IMR-90 (cell line): ENCODE measurements at regions not wholly inside any gene's neighbourhood (a gene's known extent, or its start where the extent isn't known, plus 50 kb on each side); places are given as distances from the start of the nearest gene placed in this dataset.

Experiments
- ATAC-seq: fragments of 200-7000 bp; cut with Tn5 transposase; 2 replicates; pipeline ENCODE4 v1.9.1; 2020; ENCODE audit warnings: low read depth, mild to moderate bottlenecking, moderate library complexity
- BruUV-seq: library from RNA; stranded (reverse); fragments of 400-500 nt; replicated peaks from 2 replicates; lab custom pipeline; 2021; lab: Mats Ljungman, UMichigan
- CTCF ChIA-PET: fragments of 300-600 bp; formaldehyde crosslinking; extraction: SDS; loops from one replicate; lab custom pipeline; 2021; ENCODE audit warnings: antibody characterized with exemption; lab: Yijun Ruan, JAX
- POLR2A ChIA-PET: fragments of 300-600 bp; sonication (Branson Sonifier 250); formaldehyde crosslinking; loops from one replicate; lab custom pipeline; 2022; ENCODE audit warnings: antibody characterized with exemption; ENCODE audit not compliant: unreplicated experiment; lab: Charles Lee
- DNase-seq: peaks from one replicate; pipeline ENCODE4 v3.0.0; 2013
- H2AFZ ChIP-seq: replicated peaks from 2 replicates; pipeline ENCODE3; 2013; ENCODE audit warnings: low read length, mild to moderate bottlenecking; ENCODE audit not compliant: poor library complexity
- H2AK5ac ChIP-seq: 2 replicates; pipeline ENCODE4 v1.6.1; 2013; ENCODE audit warnings: low read depth, low read length, inconsistent platforms
- H2AK9ac ChIP-seq: replicated peaks from 2 replicates; pipeline ENCODE3; 2013; ENCODE audit warnings: mild to moderate bottlenecking, low read depth, low read length, moderate library complexity; ENCODE audit not compliant: poor library complexity
- H2BK120ac ChIP-seq: 2 replicates; pipeline ENCODE4 v1.6.1; 2013; ENCODE audit warnings: low read depth, low read length, inconsistent platforms
- H2BK15ac ChIP-seq: 3 replicates; pipeline ENCODE4 v1.6.1; 2013; ENCODE audit warnings: low read depth, low read length, inconsistent platforms
- H2BK20ac ChIP-seq: 2 replicates; pipeline ENCODE4 v1.6.1; 2013; ENCODE audit warnings: low read depth, mild to moderate bottlenecking, inconsistent platforms, low read length, moderate library complexity
- H2BK5ac ChIP-seq: 2 replicates; pipeline ENCODE4 v1.6.1; 2013; ENCODE audit warnings: mild to moderate bottlenecking, low read depth, low read length, inconsistent platforms; ENCODE audit not compliant: poor library complexity, severe bottlenecking
- H3K14ac ChIP-seq: replicated peaks from 2 replicates; pipeline ENCODE4 v1.6.1; 2013; ENCODE audit warnings: low read depth, low read length, inconsistent platforms
- H3K18ac ChIP-seq: 2 replicates; pipeline ENCODE4 v1.6.1; 2013; ENCODE audit warnings: low read depth, low read length, control low read depth
- H3K23ac ChIP-seq: 2 replicates; pipeline ENCODE4 v1.6.1; 2013; ENCODE audit warnings: low read depth, low read length, inconsistent platforms
- H3K27ac ChIP-seq: 2 replicates; pipeline ENCODE4 v1.5.1; 2013; ENCODE audit warnings: mild to moderate bottlenecking, control low read depth, low read length; ENCODE audit not compliant: insufficient read depth
- H3K27me3 ChIP-seq: 2 replicates; pipeline ENCODE4 v1.6.1; 2013; ENCODE audit warnings: low read length; ENCODE audit not compliant: control insufficient read depth, insufficient read depth
- H3K36me3 ChIP-seq: 2 replicates; pipeline ENCODE4 v1.6.1; 2013; ENCODE audit warnings: low read length, mixed read lengths; ENCODE audit not compliant: control insufficient read depth, insufficient read depth
- H3K4ac ChIP-seq: 2 replicates; pipeline ENCODE4 v1.6.1; 2013; ENCODE audit warnings: low read depth, low read length, inconsistent platforms
- H3K4me1 ChIP-seq: 2 replicates; pipeline ENCODE4 v1.6.1; 2013; ENCODE audit warnings: low read length, mixed read lengths; ENCODE audit not compliant: control insufficient read depth, insufficient read depth
- H3K4me2 ChIP-seq: 2 replicates; pipeline ENCODE4 v1.6.1; 2013; ENCODE audit warnings: low read depth, mild to moderate bottlenecking, control low read depth, low read length, moderate library complexity
- H3K4me3 ChIP-seq: 2 replicates; pipeline ENCODE4 v1.5.1; 2013; ENCODE audit warnings: low read depth, mild to moderate bottlenecking, control low read depth, low read length, moderate library complexity; ENCODE audit not compliant: insufficient read depth
- H3K56ac ChIP-seq: 2 replicates; pipeline ENCODE4 v1.6.1; 2013; ENCODE audit warnings: low read length, inconsistent platforms; ENCODE audit not compliant: insufficient read depth; ENCODE audit errors: extremely low read depth
- H3K79me1 ChIP-seq, 2 experiments: 2 replicates each; pipeline ENCODE4 v1.6.1; 2013; ENCODE audit warnings: low read length in 2 of 2, inconsistent platforms in 1 of 2, low read depth in 1 of 2
- H3K9ac ChIP-seq: 2 replicates; pipeline ENCODE4 v1.6.1; 2013; ENCODE audit warnings: low read depth, low read length, control low read depth
- H3K9me1 ChIP-seq: 2 replicates; pipeline ENCODE4 v1.6.1; 2013; ENCODE audit warnings: low read length, inconsistent platforms; ENCODE audit not compliant: insufficient read depth
- H3K9me3 ChIP-seq: 2 replicates; pipeline ENCODE4 v1.6.1; 2013; ENCODE audit warnings: low read length; ENCODE audit not compliant: control insufficient read depth, insufficient read depth
- H4K20me1 ChIP-seq: 2 replicates; pipeline ENCODE4 v1.6.1; 2013; ENCODE audit warnings: low read length, inconsistent platforms; ENCODE audit not compliant: insufficient read depth
- H4K5ac ChIP-seq: 2 replicates; pipeline ENCODE4 v1.6.1; 2013; ENCODE audit warnings: mild to moderate bottlenecking, low read depth, low read length, control low read depth
- H4K8ac ChIP-seq, 2 experiments: 2 replicates each; pipeline ENCODE4 v1.6.1; 2013; ENCODE audit warnings: low read depth in 2 of 2, low read length in 2 of 2, control low read depth in 1 of 2, inconsistent platforms in 1 of 2
- H4K91ac ChIP-seq: 2 replicates; pipeline ENCODE4 v1.6.1; 2013; ENCODE audit warnings: low read depth, low read length, inconsistent platforms; ENCODE audit not compliant: insufficient read depth
- BHLHE40 ChIP-seq: fragments of 150-350 bp; IDR thresholded peaks from 2 replicates; pipeline ENCODE4 v1.6.1; 2016; ENCODE audit warnings: mild to moderate bottlenecking, low read depth, low read length
- CEBPB ChIP-seq: IDR thresholded peaks from 2 replicates; pipeline ENCODE4 v1.6.1; 2012; ENCODE audit warnings: low read depth, low read length, improper control_type of control experiment
- CHD1 ChIP-seq: IDR thresholded peaks from 2 replicates; pipeline ENCODE4 v1.6.1; 2012; ENCODE audit warnings: low read depth, low read length, improper control_type of control experiment
- FOS ChIP-seq: fragments of 150-350 bp; IDR thresholded peaks from 2 replicates; pipeline ENCODE4 v1.6.1; 2016; ENCODE audit warnings: low read depth, low read length
- MAFK ChIP-seq: IDR thresholded peaks from 2 replicates; pipeline ENCODE4 v1.6.1; 2012; ENCODE audit warnings: low read depth, low read length, improper control_type of control experiment
- MAZ ChIP-seq: IDR thresholded peaks from 2 replicates; pipeline ENCODE4 v1.6.1; 2012; ENCODE audit warnings: low read depth, mild to moderate bottlenecking, low read length, improper control_type of control experiment, moderate library complexity, borderline replicate concordance
- MXI1 ChIP-seq: IDR thresholded peaks from 2 replicates; pipeline ENCODE4 v1.6.1; 2012; ENCODE audit warnings: low read depth, mild to moderate bottlenecking, low read length, moderate library complexity, borderline replicate concordance
- NFE2L2 ChIP-seq: fragments of 150-350 bp; IDR thresholded peaks from 2 replicates; pipeline ENCODE4 v1.6.1; 2016; ENCODE audit warnings: low read depth, mild to moderate bottlenecking, low read length
- POLR2A ChIP-seq: IDR thresholded peaks from 2 replicates; pipeline ENCODE4 v1.6.1; 2012; ENCODE audit warnings: mild to moderate bottlenecking, low read depth, low read length
- RAD21 ChIP-seq: IDR thresholded peaks from 2 replicates; pipeline ENCODE4 v1.6.1; 2012; ENCODE audit warnings: low read length, improper control_type of control experiment
- RCOR1 ChIP-seq: IDR thresholded peaks from 2 replicates; pipeline ENCODE4 v1.6.1; 2012; ENCODE audit warnings: mild to moderate bottlenecking, low read length, improper control_type of control experiment; ENCODE audit not compliant: insufficient replicate concordance
- RFX5 ChIP-seq: IDR thresholded peaks from 2 replicates; pipeline ENCODE4 v1.8.0; 2012; ENCODE audit warnings: low read depth, mild to moderate bottlenecking, low read length, moderate library complexity
- SMC3 ChIP-seq: fragments of 150-350 bp; IDR thresholded peaks from 2 replicates; pipeline ENCODE4 v1.6.1; 2016; ENCODE audit warnings: low read depth, mild to moderate bottlenecking, antibody characterized with exemption, low read length, moderate library complexity
- WGBS, 2 experiments: methylation state at CpG; one replicate each; pipeline versions ENCODE4 v1.1.5 to v1.1.7; 2013; ENCODE audit warnings: missing lambda C conversion rate in 2 of 2; ENCODE audit not compliant: insufficient read length in 1 of 2; ENCODE audit errors: extremely low coverage in 2 of 2; 5-methylcytosine and 5-hydroxymethylcytosine counted together
- dilution Hi-C: fragments of 300-500 bp; cut with HindIII; formaldehyde crosslinking; loops from one replicate; pipeline ENCODE4 v1.14.3; 2018; ENCODE audit warnings: low sequenced_read_pairs; ENCODE audit not compliant: unreplicated experiment
- in situ Hi-C: fragments of 300-500 bp; cut with MboI; formaldehyde crosslinking; loops from 3 replicates; pipeline ENCODE4 v1.14.3; 2019; ENCODE audit warnings: low sequenced_read_pairs, inconsistent platforms, mixed read lengths
- intact Hi-C: fragments of 100-400 bp; cut with micrococcal nuclease; formaldehyde crosslinking; loops from 2 replicates; pipeline ENCODE4 v1.10.0; 2022
- TF ChIP-seq, protein P1 (sequence below): fragments of 150-350 bp; IDR thresholded peaks from 2 replicates; pipeline ENCODE4 v1.6.1; 2016; ENCODE audit warnings: low read depth, mild to moderate bottlenecking, low read length, moderate library complexity, borderline replicate concordance
- TF ChIP-seq, protein P2 (sequence below): fragments of 150-350 bp; IDR thresholded peaks from 2 replicates; pipeline ENCODE4 v1.6.1; 2017; ENCODE audit warnings: mild to moderate bottlenecking, antibody characterized with exemption, low read length, low read depth
- TF ChIP-seq, protein P3 (sequence below): conservative IDR thresholded peaks from 2 replicates; pipeline ENCODE4 v1.5.1; 2012; ENCODE audit warnings: mild to moderate bottlenecking, low read depth, low read length, improper control_type of control experiment

DNA sequence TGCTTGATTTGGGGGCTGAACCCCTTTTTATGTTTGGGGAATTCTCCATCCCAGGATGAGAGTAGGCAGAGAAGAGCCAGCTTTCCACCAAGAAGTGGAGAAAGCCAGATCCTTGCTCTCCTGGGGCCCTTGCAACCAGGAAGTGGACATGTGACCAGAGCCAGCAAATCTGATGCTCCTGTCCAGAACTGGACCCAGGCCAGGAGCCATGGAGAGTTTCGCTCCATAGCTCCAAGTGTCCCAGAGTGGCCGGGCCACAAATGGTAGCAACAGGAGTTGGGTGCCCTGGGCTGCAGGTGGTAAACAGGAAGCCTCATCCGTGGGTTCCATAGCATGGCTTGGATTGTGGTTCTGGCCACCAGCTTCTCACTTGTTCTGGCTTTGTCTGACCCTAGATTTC, 93.9 kb upstream of the CD82 start:
- H3K4me3 ChIP-seq = no peak overlapping the region
- no peak overlapping the region for H4K91ac ChIP-seq
- H3K14ac ChIP-seq = no peak overlapping the region
- in situ Hi-C loops (no loop called here), intact Hi-C loops (no loop called here), dilution Hi-C loops (no loop called here)
- no peak for ATAC-seq
- no peak overlapping the region for H2BK5ac ChIP-seq
- no peaks in the 10 kb centered on the region for H3K9me3 ChIP-seq
- ChIA-PET POLR2A (no interaction called here), CTCF (no interaction called here)
- H3K4me1 ChIP-seq = no peaks in the 10 kb centered on the region
- H3K79me1 ChIP-seq = no peaks in the 10 kb centered on the region
- no peaks in the 10 kb centered on the region for H3K9me1 ChIP-seq
- no peak overlapping the region for H3K27ac ChIP-seq
- H4K8ac ChIP-seq = no peak overlapping the region
- BruUV-seq = no TSS peak
- no peak overlapping the region for H3K18ac ChIP-seq
- H3K23ac ChIP-seq = no peak overlapping the region
- no peak for DNase-seq
- no peak overlapping the region for H3K4ac ChIP-seq
- H2BK120ac ChIP-seq = no peak overlapping the region
- H2AFZ ChIP-seq = no peak overlapping the region
- TF ChIP-seq NFE2L2 (no peak), RAD21 (no peak), SMC3 (no peak), RCOR1 (no peak), POLR2A (no peak), MAZ (no peak), RFX5 (no peak), MXI1 (no peak), CEBPB (no peak), FOS (no peak), MAFK (no peak), BHLHE40 (no peak), CHD1 (no peak)
- TF ChIP-seq, protein P1, sequence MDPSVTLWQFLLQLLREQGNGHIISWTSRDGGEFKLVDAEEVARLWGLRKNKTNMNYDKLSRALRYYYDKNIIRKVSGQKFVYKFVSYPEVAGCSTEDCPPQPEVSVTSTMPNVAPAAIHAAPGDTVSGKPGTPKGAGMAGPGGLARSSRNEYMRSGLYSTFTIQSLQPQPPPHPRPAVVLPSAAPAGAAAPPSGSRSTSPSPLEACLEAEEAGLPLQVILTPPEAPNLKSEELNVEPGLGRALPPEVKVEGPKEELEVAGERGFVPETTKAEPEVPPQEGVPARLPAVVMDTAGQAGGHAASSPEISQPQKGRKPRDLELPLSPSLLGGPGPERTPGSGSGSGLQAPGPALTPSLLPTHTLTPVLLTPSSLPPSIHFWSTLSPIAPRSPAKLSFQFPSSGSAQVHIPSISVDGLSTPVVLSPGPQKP = no peak
- TF ChIP-seq, protein P2, sequence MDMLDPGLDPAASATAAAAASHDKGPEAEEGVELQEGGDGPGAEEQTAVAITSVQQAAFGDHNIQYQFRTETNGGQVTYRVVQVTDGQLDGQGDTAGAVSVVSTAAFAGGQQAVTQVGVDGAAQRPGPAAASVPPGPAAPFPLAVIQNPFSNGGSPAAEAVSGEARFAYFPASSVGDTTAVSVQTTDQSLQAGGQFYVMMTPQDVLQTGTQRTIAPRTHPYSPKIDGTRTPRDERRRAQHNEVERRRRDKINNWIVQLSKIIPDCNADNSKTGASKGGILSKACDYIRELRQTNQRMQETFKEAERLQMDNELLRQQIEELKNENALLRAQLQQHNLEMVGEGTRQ = no peak
- TF ChIP-seq, protein P3, sequence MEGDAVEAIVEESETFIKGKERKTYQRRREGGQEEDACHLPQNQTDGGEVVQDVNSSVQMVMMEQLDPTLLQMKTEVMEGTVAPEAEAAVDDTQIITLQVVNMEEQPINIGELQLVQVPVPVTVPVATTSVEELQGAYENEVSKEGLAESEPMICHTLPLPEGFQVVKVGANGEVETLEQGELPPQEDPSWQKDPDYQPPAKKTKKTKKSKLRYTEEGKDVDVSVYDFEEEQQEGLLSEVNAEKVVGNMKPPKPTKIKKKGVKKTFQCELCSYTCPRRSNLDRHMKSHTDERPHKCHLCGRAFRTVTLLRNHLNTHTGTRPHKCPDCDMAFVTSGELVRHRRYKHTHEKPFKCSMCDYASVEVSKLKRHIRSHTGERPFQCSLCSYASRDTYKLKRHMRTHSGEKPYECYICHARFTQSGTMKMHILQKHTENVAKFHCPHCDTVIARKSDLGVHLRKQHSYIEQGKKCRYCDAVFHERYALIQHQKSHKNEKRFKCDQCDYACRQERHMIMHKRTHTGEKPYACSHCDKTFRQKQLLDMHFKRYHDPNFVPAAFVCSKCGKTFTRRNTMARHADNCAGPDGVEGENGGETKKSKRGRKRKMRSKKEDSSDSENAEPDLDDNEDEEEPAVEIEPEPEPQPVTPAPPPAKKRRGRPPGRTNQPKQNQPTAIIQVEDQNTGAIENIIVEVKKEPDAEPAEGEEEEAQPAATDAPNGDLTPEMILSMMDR = no peak
- no peak overlapping the region for H4K5ac ChIP-seq
- no peak overlapping the region for H2AK5ac ChIP-seq
- H3K56ac ChIP-seq = no peak overlapping the region
- H2BK20ac ChIP-seq = no peak overlapping the region
- 45% methylated on average over 2 of the region's 3 CpGs; no CpG with 5 or more reads in 1 of the 2 experiments for WGBS, 2 experiments
- H3K9ac ChIP-seq = no peak overlapping the region
- no peaks in the 10 kb centered on the region for H4K20me1 ChIP-seq
- no peak overlapping the region for H3K4me2 ChIP-seq
- no peak overlapping the region for H2AK9ac ChIP-seq
- H2BK15ac ChIP-seq = no peak overlapping the region
- no peaks in the 10 kb centered on the region for H3K36me3 ChIP-seq
- peaks cover 17% of the 10 kb centered on the region for H3K27me3 ChIP-seq
